ENCODE measurements at regions not wholly inside any gene's neighbourhood (a gene's known extent, or its start where the extent isn't known, plus 50 kb on each side); places are given as distances from the start of the nearest gene placed in this dataset.

DNA sequence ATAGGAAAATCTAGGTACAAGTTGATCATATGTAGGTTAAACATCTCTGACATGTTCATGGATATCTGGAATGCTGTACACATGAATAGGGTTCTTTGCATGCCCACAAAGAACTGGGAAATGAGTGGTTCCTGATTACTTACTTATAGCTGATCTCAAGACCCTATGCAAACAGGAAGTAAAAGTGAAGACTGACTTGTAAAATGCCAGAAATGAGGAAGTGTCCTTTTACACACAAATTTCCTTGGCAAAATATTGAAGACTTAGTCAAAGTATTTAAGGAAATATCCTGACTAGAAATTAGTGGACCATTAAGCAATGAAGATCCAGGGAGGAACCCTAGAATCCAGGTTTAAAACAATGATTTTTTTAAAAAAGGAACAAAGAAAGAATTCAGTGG, 203.7 kb upstream of the DLGAP1 start:
- no peaks in the 10 kb centered on the region for H3K36me3 Mint-ChIP-seq
- H3K36me3 ChIP-seq (replicated peaks in 1 of 2; ENCODE audit: control insufficient read depth in 1 of 2, insufficient read depth in 2 of 2, low read length in 2 of 2) = no peaks in the 10 kb centered on the region
- H4K20me1 ChIP-seq (ENCODE audit: insufficient read depth, low read length) = no peaks in the 10 kb centered on the region
- H3K27me3 ChIP-seq (ENCODE audit: control insufficient read depth in 2 of 2, insufficient read depth in 2 of 2, low read length in 2 of 2) = no peaks in the 10 kb centered on the region
- no peaks in the 10 kb centered on the region for H3K4me1 Mint-ChIP-seq
- H2AFZ ChIP-seq (ENCODE audit: insufficient read depth, low read depth, low read length, poor library complexity, severe bottlenecking) = no peak overlapping the region
- H3K9me3 Mint-ChIP-seq = peaks cover 2 to 15% (median 4%) of the 10 kb centered on the region in 7 donors
- intact Hi-C loops (cut with micrococcal nuclease) = no loop called here
- H3K79me2 ChIP-seq (ENCODE audit: insufficient read depth, low read length) = no peaks in the 10 kb centered on the region
- peaks cover 4% of the 10 kb centered on the region in 2 donors for H3K9me3 ChIP-seq (replicated peaks in 1 of 2; ENCODE audit: control insufficient read depth in 1 of 2, insufficient read depth in 1 of 2, low read length in 2 of 2)
- H3K27ac ChIP-seq (ENCODE audit: low read depth in 1 of 2, low read length in 2 of 2) = no peak overlapping the region
- H3K4me1 ChIP-seq (ENCODE audit: control insufficient read depth in 1 of 2, insufficient read depth in 2 of 2, low read length in 2 of 2) = no peaks in the 10 kb centered on the region
- H3K4me2 ChIP-seq (replicated peaks; ENCODE audit: extremely low read depth, low read length, poor library complexity, severe bottlenecking) = no peak overlapping the region
- TF ChIP-seq CTCF (IDR thresholded peaks at IDR 0.05) = no peak
- H3K4me3 ChIP-seq (replicated peaks in 1 of 3; ENCODE audit: low read depth in 2 of 3, low read length in 3 of 3) = no peak overlapping the region
- H3K9ac ChIP-seq (ENCODE audit: insufficient read depth, low read length, poor library complexity, severe bottlenecking) = no peak overlapping the region
- H3K27ac Mint-ChIP-seq = no peak overlapping the region
- no peaks in the 10 kb centered on the region for H3K27me3 Mint-ChIP-seq (ENCODE audit: low read depth in 3 of 3)
- DNase-seq = no peak
- no peak overlapping the region for H3K4me3 Mint-ChIP-seq

- no peak overlapping the region for H3K4me3 ChIP-seq (replicated peaks in 1 of 3; ENCODE audit: low read depth in 2 of 3, low read length in 3 of 3)
- H3K9me3 ChIP-seq (replicated peaks in 1 of 2; ENCODE audit: control insufficient read depth in 1 of 2, insufficient read depth in 1 of 2, low read length in 2 of 2) = peaks cover 0 to 11% of the 10 kb centered on the region in 2 donors
- no peaks in the 10 kb centered on the region for H4K20me1 ChIP-seq (ENCODE audit: insufficient read depth, low read length)
- H2AFZ ChIP-seq (ENCODE audit: insufficient read depth, low read depth, low read length, poor library complexity, severe bottlenecking) = no peak overlapping the region
- Mint-ChIP-seq H3K27me3 (ENCODE audit: low read depth in 3 of 3) (no peaks in the 10 kb centered on the region), H3K4me3 (no peak overlapping the region), H3K27ac (no peak overlapping the region), H3K36me3 (no peaks in the 10 kb centered on the region), H3K9me3 (peaks cover 0 to 4% (median 2%) of the 10 kb centered on the region in 7 donors), H3K4me1 (no peaks in the 10 kb centered on the region)
- no CpG with 5 or more reads among the region's 2 CpGs for WGBS (ENCODE audit: insufficient coverage)
- DNase-seq = no peak
- no peak overlapping the region for H3K27ac ChIP-seq (ENCODE audit: low read depth in 1 of 2, low read length in 2 of 2)
- no peaks in the 10 kb centered on the region for H3K79me2 ChIP-seq (ENCODE audit: insufficient read depth, low read length)
- no peak overlapping the region for H3K9ac ChIP-seq (ENCODE audit: insufficient read depth, low read length, poor library complexity, severe bottlenecking)
- no peaks in the 10 kb centered on the region for H3K36me3 ChIP-seq (replicated peaks in 1 of 2; ENCODE audit: control insufficient read depth in 1 of 2, insufficient read depth in 2 of 2, low read length in 2 of 2)
- no peaks in the 10 kb centered on the region for H3K27me3 ChIP-seq (ENCODE audit: control insufficient read depth in 2 of 2, insufficient read depth in 2 of 2, low read length in 2 of 2)
- no peaks in the 10 kb centered on the region for H3K4me1 ChIP-seq (ENCODE audit: control insufficient read depth in 1 of 2, insufficient read depth in 2 of 2, low read length in 2 of 2)
- no peak for TF ChIP-seq CTCF (IDR thresholded peaks at IDR 0.05)
- intact Hi-C loops (cut with micrococcal nuclease) = no loop called here
- H3K4me2 ChIP-seq (replicated peaks; ENCODE audit: extremely low read depth, low read length, poor library complexity, severe bottlenecking) = no peak overlapping the region
Observed at GRCh38 chr18:4653418-4653817, 198.3 kb upstream of the DLGAP1 start.
